Brain pericyte (primary cell): ENCODE measurements at regions not wholly inside any gene's neighbourhood (a gene's known extent, or its start where the extent isn't known, plus 50 kb on each side); places are given as distances from the start of the nearest gene placed in this dataset.
"Not testable (repeated sequence)": the region's sequence is repeated elsewhere in the genome, so short reads cannot be mapped to it uniquely, and the experiment has no call there.

ENCODE experiments used
- DNase-seq: peaks from one replicate; pipeline ENCODE4 v3.0.0-alpha.2; 2012; ENCODE audit warnings: low read depth, low spot score

DNA sequence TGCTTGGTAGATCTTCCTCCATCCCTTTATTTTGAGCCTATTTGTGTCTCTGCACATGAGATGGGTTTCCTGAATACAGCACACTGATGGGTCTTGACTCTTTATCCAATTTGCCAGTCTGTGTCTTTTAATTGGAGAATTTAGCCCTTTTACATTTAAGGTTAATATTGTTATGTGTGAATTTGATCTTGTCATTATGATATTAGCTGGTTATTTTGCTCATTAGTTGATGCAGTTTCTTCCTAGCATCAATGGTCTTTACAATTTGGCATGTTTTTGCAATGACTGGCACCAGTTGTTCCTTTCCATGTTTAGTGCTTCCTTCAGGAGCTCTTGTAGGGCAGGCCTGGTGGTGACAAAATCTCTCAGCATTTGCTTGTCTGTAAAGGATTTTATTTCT lies 72.4 kb downstream of the HNRNPD start:
- not testable (repeated sequence) for DNase-seq

DNA sequence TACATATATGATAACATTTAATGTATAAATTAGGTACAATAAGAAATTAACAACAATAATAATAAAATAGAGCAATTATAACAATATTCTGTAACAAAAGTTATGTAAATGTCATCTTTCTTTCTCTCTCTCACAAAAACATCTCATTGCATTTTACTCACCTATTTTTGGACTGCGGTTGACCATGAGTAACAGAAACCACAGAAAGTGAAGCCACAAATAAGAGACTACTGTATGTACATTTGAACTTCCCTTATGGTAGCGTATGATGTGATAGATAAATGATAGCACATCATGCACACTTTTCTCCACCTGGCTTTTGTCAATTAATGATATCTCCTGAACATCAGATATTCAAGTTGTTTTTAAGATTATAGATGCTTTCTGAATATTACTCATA lies 80.5 kb downstream of the HNRNPD start:
- DNase-seq, result no peak

DNA sequence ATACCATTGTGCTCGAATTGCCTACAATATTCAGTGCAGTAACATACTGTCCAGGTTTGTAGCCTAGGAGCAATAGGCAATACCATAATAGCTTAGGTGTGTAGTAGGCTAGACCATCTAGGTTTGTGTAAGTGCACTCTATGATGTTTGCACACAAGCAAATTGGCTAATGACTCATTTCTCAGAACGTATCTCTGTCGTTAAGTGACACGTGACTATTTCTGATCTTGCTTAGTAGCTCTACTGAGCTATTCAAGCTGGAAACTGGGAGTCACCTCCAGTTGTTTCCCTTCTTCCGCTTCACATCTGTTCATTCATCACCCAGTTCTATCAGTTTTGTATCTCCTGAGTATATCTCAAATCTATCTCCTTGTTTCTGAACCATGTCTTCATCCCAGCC lies 86.1 kb downstream of the HNRNPD start:
- DNase-seq, result no peak

DNA sequence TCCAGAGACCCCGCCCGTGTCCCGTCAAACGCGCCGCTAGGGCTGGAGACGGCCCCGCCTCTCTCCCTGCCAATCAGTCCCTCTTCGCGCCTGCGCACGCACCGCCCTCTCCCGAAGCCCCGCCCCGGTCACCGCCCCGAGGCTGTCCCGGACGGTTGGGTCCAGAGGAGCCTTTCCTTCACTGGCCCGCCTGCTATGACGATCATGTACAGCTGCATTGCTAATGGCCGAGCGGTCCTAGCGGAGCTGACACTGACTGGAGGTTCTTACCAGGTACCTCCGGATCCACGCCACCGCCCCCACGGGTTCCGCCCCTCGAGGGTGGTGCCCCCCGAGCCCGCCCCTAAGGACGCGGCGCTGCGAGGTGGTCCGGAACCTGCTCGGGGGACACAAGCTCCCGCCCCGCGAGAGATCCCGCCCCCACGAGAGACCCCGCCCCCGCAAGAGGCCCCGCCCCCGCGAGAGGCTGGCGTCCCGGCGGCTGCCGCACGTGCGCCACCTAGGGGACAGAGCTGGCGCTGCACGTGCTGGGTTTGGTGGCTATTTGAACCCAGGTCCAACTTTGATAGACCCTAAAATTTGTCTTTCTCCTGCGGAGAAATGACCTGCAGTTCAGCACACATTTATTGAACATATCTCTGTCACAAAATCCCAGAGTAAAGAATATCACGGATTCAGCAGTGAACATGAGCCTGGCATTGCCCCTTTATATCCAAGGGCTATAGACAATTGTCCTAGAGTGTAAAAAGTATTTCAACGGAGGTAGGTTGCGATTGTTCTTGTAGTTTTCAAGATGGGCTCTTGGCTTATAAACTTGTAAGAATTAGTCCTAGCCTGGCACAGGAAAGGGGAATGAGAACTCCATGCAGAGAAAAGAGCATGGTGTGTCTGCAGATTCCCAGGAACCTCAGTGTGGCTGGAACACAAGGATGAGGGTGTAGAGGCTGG lies 88.7 kb downstream of the HNRNPD start:
- DNase-seq, result peak; percentile 95

DNA sequence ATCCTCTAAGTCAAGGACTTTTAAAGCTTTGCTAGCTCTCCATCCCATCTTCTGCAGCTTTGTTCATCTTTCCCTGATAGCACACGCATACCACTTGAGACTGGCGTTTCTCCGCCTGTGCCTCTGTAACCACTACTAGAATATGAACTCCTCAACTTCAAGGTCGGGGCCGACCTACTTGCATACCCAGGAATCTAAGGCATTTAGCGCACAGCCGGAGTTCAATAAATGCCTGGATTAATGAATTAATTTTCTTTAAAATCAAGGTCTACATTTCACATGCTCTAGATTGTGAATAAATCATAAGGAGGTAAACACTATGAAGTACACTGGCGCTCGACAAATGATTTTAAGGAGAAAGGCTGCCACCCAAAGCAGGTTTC lies 89.3 kb downstream of the HNRNPD start:
- no peak for DNase-seq

DNA sequence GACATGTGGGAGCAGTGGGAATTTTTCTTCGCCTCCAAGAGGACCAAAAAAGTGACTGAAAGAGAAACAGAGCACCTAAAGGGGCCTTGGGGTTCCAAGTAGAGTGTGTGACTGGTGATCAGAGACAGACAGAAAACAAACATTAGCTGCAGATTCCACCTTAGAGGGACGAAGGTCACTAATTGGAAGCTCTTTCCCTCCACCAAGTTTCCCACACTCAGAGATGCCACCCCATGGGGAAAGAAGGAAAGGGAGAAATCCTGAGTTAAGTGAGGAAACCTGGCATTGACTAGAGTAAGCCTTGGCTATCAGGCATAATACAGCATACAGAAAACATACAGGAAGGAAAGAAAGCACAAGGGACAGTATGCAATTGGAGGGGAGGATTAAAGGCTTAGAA lies 90.9 kb downstream of the HNRNPD start:
- no peak for DNase-seq

DNA sequence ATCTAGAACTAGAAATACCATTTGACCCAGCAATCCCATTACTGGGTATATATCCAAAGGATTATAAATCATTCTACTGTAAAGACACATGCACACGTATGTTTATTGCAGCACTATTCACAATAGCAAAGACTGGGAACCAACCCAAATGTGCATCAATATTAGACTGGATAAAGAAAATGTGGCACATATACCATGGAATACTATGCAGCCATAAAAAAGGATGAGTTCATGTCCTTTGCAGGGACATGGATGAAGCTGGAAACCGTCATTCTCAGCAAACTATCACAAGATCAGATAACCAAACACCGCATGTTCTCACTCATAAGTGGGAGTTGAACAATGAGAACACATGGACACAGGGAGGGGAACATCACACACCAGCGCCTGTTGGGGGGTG lies 94.2 kb downstream of the HNRNPD start:
- DNase-seq, result not testable (repeated sequence)

DNA sequence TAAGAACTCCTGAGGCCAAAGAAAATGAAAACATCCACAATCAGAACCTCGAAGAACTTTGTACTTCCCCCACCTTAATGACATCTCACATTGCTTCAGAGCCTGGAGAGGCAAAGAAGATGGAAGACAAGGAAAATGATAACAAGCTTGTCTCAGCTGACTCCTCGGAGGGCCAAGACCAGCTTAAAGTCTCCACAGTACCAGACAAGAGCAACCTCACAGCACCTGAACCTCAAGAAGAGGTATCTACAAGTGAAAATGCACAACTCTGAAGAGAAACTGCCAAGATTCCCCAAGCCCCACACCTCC lies 97.5 kb downstream of the HNRNPD start:
- no peak for DNase-seq

DNA sequence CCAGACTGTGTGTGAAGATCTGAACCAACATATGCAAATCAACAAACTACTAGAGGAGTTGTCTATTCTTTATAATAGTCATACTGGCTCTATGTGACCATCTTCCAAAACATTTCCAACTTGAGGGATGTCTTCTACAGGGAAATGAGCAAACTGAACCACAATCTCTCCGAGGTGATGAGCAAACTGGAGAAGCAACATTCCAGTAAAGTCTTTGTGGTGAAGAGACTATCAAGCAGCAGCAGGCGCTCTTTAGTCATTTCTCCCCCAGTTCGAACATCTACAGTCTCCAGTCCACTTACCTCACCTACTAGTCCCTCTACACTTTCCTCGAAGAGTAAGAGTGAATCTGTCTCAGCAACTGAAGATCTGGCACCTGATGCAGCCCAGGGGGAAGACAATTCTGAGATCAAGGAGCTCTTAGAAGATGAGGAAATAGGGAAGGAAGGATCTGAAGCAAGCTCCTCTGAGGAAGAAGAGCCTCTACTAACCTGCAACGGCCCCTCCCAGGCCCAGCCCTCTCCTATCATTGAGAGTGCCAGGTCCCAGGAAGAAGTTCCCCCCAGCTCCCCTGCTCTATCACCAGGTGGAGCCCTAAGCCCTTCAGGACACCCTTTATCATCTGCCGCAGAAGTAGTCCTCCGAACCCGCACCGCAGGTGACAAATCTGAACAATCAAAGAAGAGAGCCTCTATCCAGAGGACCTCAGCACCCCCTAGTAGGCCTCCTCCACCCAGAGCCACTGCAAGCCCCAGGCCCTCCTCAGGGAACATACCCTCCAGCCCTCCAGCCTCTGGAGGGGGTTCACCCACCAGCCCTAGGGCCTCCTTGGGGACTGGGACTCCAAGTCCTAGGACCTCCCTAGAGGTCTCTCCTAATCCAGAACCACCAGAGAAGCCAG lies 98.1 kb downstream of the HNRNPD start:
- no peak for DNase-seq

DNA sequence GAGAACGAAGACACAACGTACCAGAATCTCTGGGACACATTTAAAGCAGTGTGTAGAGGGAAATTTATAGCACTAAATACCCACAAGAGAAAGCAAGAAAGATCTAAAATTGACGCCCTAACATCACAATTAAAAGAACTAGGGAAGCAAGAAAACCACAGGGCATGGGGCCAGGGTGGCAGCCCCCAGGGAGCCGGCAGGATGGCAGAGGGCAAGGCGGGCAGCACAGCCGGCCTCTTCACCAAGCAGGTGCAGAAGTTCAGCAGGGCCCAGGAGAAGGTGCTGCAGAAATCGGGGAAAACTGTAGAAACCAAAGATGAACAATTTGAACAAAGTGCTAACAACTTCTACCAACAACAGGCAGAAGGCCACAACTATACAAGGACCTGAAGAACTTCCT lies 99.1 kb downstream of the HNRNPD start:
- not testable (repeated sequence) for DNase-seq

DNA sequence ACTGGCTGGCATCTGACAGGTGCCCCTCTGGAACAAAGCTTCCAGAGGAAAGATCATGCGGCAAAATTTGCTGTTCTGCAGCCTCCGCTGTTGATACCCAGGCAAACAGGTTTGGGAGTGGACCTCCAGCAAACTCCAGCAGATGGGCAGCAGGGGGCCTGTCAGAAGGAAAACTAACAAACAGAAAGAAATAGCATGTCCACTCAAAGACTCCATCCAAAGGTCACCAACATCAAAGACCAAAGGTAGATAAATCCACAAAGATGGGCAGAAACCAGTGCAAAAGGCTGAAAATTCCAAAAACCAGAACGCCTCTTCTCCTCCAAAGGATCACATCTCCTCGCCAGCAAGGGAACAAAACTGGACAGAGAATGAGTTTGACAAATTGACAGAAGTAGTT lies 101.3 kb downstream of the HNRNPD start:
- DNase-seq, result not testable (repeated sequence)

DNA sequence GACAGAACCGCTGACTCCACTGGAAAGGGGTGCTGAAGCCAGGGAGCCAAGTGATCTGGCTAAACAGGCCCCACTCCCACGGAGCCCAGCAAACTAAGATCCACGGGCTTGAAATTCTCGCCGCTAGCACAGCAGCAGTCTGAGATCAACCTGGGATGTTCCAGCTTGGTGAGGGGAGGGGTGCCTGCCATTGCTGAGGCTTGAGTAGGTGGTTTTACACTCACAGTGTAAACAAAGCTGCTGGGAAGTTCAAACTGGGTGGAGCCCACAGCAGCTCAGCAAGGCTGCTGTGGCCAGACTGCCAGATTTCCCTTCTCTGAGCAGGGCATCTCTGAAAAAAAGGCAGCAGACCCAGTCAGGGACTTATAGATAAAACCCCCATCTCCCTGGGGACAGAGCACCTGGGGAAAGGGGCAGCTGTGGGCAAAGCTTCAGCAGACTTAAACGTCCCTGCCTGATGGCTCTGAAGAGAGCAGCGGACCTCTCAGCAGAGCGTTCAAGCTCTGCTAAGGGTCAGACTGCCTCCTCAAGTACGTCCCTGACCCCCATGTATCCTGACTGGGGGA lies 101.8 kb downstream of the HNRNPD start:
- not testable (repeated sequence) for DNase-seq

DNA sequence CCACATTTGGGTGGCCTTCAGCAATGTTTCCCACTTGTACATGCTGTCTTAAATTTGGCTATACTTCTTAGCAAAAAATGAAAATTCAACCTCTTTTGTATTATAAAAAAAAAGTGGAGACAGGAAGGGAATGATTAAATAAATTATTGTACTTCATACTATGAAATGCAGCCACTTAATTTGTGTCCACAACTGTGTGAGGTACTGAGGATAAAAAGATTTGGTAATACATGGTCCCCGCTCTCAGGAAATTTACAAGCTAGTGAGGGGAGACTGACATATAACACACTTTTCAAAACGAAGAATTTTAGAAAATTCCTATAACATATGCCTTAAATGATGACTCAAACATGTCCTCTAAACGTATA lies 105.0 kb downstream of the HNRNPD start:
- no peak for DNase-seq

DNA sequence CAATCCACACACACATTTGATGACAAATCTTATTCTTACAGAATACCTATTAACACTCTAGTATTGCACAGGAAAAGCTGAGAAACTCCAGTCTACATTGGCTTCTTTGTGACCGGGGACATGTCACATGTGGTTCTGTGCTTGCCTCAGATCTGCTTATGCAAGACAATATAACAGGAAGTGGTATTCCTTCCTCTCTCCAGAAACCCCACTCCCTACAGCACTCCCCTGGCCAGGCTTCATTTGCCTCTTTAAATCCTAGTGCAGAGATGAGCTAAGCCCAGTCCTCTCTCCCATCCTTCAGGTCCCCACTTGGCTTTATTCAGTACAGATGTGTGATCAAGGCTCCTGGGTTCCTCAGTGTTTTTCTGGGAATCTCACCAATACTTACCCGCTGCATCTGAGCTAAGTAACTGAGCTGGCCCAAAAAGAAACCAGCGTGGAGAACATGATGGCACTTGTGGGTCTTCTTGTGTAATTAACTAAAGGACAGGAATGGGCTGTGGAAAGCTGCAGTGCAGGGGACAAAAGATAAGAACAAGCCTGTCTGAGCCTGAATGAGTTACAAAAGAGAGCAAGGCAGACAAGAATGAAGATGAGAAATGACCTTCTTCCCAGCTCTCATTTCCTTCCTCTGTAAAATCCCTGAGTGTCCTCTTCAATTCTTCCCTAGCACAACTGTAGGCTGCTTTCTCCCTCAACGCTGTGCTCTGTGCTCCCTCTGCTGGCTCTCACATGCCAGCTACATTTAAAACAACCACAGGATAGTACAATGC lies 105.6 kb downstream of the HNRNPD start:
- DNase-seq, result peak; percentile 6

DNA sequence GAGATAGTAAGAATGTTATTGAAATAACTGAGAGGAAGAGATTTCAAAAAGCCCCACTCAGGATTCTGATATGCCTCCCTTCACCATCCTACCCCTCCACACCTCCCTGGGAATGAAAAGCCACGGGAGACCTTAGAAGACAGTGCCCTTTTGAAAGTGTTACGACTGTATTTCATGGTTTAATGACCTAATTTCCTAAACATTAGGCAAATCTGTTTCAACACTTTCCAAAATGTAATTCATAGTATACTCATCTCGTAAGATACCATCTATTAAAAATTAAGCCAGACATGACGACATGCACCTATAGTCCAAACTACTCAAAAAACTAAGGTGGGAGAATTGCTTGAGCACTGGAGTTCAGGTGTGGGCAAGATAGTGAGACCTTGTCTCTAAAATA lies 106.3 kb downstream of the HNRNPD start:
- DNase-seq, result no peak

DNA sequence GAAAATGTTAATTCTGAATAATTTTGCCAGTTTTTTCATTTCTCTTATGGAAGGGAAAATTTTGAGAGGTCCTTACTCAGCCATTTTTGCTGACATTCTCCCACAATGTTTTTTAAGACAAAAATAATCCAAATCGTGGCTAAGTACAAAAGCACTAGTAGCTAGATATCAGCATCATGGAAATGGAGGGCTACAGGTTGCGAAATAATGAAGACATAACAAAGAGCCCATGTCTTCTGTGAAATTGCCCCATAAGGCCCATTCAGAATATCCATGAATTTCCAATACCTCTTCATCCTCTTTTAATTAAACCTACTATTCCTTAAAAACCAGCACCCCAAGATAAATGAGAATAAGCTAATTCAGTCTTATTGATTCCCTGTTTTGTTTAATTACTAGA lies 107.4 kb downstream of the HNRNPD start:
- no peak for DNase-seq

DNA sequence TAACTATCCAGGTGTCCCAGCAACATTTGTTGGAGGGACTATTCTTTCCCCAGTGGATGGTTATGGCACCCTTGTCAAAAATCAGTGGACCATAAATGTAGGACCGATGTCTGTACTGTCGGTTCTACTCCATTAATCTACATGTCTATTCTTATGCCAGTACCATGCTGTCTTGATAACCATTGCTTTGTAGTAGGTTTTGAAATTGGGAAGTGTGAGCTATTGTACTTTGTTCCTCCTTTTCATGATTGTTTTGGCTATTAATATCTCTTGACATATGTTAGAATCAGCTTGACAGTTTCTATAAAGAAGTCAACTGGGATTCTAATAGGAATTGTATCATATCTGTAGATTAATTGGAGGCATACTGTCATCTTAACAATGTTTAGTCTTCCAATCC lies 112.7 kb downstream of the HNRNPD start:
- no peak for DNase-seq

DNA sequence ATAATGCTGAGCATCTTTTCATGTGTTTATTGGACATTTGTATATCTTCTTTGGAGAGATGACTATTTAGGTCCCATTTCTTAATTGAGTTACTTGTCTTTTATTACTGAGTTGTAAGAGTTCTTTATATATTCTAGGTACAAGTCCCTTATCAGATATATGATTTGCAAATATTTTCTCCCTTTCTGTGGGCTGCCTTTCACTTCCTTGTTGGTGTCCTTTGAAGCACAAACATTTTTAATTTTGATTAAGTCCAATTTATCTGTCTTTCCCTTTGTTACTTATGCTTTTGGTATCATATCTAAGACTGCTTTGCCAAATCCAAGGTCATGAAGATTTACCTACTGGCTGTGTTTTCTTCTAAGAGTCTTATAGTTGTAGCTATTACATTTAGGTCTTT lies 113.2 kb downstream of the HNRNPD start:
- no peak for DNase-seq

DNA sequence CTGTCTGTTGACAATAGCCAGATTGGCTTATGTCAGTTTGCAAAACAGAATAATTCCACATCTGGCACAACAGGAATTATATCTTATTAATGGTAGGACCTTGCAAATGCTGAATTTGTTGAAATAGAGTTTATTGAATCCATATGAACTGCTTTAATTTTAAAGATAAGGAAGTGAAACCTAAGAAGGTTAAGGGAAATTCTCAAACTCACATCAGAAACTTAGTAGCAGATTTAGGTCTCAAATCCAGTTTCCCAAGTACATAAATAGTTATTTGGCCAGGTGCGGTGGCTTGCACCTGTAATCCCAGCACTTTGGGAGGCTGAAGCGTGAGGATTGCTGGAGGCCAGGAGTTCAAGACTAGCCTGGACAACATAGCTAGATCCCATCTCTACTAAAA lies 117.1 kb downstream of the HNRNPD start:
- no peak for DNase-seq

DNA sequence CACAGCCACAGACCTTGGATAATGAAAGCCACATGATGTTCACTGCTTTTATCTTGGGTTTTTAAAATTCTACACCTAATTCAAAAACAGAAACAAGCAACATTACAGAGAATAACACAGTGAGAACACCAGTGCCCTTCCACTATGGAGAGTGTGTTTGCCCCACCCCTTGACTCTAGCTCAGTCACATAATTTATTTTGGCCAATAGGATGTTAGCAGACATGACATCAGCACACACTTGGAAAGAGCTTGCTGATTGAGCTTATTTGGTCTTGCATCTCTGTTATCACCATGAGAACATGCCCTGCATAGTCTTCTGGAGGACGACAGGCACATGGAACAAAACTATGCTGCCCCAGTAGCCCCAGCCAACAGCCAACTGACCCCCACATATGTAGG lies 118.1 kb downstream of the HNRNPD start:
- DNase-seq, result no peak

DNA sequence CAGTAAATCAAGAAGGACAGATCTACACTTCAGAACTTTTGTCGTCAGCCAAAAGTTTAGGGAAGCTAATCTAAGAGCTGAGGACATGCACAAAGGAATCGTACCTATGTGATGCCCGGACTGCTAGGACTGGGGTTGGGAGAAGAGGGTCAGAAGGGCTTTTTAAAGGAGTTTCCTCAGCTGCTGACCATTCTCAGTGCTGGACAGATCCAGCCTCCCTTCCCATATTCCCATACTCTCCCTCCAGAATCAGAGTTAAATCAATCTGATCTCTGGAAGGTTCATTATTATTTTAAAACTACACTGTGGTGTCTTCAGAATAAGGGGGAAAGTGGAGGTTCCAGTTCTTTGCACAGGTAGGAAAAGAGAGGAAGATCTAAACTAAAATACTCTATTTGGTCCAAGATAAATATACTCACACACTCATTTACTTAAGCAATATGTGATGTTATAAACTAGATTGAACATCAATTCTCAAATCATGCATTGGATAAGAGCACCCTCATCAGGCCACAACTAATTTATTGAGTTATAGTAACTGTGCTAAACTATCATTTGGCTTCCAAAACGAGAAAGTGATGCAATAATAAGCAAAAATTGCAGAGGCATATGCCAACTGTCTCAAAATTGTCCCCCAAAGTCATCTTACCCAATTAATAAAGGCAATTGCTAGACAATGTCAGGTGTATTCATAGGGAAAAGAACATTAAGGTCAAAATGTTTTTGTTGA lies 124.7 kb downstream of the HNRNPD start:
- no peak for DNase-seq
